SJSA1 (cell line): ENCODE measurements at regions not wholly inside any gene's neighbourhood (a gene's known extent, or its start where the extent isn't known, plus 50 kb on each side); places are given as distances from the start of the nearest gene placed in this dataset.
A peak's percentile ranks its signal among the peaks of the same experiment; 100 is the strongest.

Experiments
- DNase-seq, 2 experiments: peaks; one replicate each; pipeline ENCODE4 v3.0.0-alpha.2; 2015 to 2020; ENCODE audit warnings: low spot score in 2 of 2, low read depth in 1 of 2
- H3K27ac ChIP-seq: fragments of 250-450 bp; sonication (Bioruptor Pico); 2 replicates; pipeline ENCODE4 v1.5.1; 2020; ENCODE audit warnings: mild to moderate bottlenecking, moderate library complexity
- H3K27me3 ChIP-seq: fragments of 250-450 bp; sonication (Bioruptor Pico); replicated peaks from 2 replicates; pipeline ENCODE4 v1.5.1; 2020; ENCODE audit warnings: mild to moderate bottlenecking, moderate library complexity
- H3K36me3 ChIP-seq: fragments of 250-450 bp; sonication (Bioruptor Pico); 2 replicates; pipeline ENCODE4 v1.5.1; 2020; ENCODE audit warnings: mild to moderate bottlenecking
- H3K4me1 ChIP-seq: fragments of 250-450 bp; sonication (Bioruptor Pico); replicated peaks from 2 replicates; pipeline ENCODE4 v1.6.1; 2021; ENCODE audit warnings: mild to moderate bottlenecking
- H3K4me3 ChIP-seq: fragments of 250-450 bp; sonication (Bioruptor Pico); 2 replicates; pipeline ENCODE4 v1.5.1; 2020; ENCODE audit warnings: mild to moderate bottlenecking
- H3K9me3 ChIP-seq: fragments of 250-450 bp; sonication (Bioruptor Pico); replicated peaks from 2 replicates; pipeline ENCODE4 v1.5.1; 2020; ENCODE audit warnings: mild to moderate bottlenecking

DNA sequence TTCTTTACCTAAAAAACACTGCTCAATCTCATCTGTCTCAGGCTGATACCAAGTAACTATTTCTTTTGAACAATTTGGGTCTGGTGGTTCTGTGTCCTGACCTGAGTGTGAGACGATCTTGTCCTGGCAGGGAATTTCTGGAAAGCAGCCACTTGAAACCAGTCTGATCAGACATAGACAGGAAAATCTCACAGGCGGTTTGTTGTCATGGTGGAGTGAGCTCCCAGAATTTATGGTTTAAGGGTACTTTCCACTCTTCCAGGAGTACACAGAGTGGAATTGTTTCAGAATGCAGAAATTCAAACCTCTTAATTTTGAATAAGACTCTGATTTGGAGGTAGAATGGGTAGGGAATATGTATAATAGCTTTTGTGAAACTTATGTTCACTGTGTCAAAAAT lies 268.2 kb downstream of the ISL1 start:
- Histone ChIP-seq H3K36me3 (no peaks in the 10 kb centered on the region), H3K27ac (peak overlapping the region; percentile 20), H3K27me3 (no peaks in the 10 kb centered on the region), H3K9me3 (no peaks in the 10 kb centered on the region), H3K4me3 (no peak overlapping the region), H3K4me1 (peaks cover 29% of the 10 kb centered on the region)
- peak in 1 of 2 experiments; percentile 4 for DNase-seq

DNA sequence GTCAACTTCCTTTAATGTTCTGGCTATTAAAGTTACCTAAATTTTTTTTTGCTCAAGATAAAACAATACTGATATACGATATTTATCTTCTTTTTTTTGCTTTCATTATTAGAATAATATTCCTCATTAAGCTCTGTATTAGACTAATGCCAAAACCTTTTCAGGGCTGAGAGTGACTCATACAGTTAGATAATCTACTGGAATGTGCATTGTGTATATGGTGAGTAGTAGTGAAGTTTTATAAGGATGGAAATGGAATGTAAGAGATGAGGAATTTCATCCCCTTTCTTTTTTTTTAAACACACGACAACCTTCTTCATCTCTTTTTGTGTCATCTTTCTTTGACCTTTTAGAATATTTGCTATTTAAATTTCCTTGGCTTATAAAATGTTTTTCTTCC lies 268.6 kb downstream of the ISL1 start:
- peak in 1 of 2 experiments; percentile 49 for DNase-seq
- H3K36me3 ChIP-seq, result no peaks in the 10 kb centered on the region
- no peaks in the 10 kb centered on the region for H3K9me3 ChIP-seq
- H3K27me3 ChIP-seq, result no peaks in the 10 kb centered on the region
- H3K27ac ChIP-seq, result peak overlapping the region; percentile 40
- no peak overlapping the region for H3K4me3 ChIP-seq
- peaks cover 29% of the 10 kb centered on the region for H3K4me1 ChIP-seq

DNA sequence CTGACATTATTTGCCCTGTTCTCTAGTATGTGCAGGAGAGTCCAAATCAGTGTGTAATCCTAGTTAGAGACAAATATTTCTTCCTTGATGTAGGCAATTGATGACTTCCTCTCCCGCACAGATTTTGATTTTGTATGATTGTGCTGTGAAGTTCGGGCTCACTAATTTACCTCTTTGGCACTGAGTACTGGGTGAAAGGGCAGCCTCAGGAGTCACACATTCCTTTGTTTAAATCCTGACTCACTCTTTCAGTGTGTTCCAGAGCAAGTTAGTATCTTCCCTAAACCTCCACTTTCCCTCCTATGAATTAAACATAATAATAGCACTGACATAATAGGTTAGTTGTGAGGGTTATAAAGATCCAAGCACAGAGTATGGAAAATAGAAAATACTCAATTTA lies 269.7 kb downstream of the ISL1 start:
- peak in 1 of 2 experiments; percentile 46 for DNase-seq
- Histone ChIP-seq H3K4me1 (peaks cover 37% of the 10 kb centered on the region), H3K27ac (peak overlapping the region; percentile 16), H3K36me3 (no peaks in the 10 kb centered on the region), H3K4me3 (no peak overlapping the region), H3K27me3 (no peaks in the 10 kb centered on the region), H3K9me3 (no peaks in the 10 kb centered on the region)

DNA sequence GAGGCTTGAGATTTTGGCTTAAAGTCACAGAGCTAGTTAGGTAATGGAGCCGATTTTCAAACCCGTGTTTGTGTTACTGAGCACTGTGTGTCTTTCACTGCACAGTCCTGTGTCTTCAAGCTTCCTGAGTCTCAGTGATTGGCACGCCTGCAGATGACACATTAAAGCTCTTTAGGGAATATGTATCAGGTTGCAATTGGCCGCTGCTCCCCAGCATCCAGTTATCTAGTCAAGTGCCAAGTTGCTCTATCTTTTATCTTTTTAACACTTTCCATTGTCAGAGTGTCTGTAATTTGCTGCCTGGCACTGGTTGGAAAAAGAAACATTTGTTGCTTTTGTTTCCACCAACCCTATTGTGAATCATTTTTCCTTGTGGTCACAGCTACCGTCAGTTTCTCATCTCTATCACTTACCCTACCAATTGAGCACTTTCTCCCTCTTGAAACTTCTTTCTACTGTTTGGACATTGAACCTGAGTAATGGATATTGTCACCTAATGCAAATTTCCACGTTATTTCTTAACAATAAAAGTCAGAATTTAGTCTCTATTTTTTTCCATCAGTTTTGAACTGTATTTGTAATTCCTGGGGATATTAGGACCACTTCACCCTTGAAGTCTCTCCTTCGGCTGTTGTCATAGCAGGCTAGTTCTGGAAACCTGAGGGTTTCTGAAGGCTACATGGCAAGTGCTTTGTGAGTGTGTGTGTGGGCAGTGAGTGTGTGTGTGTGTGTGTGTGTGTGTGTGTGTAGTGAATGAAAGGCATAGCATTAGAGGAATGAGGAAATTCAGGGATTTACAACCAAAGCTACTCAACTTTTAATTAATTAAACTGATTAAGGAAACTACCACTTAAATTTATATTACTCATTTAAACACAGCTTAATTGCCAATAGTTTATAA lies 274.3 kb downstream of the ISL1 start:
- DNase-seq, result no peak
- Histone ChIP-seq H3K27ac (no peak overlapping the region), H3K27me3 (no peaks in the 10 kb centered on the region), H3K36me3 (no peaks in the 10 kb centered on the region), H3K4me1 (peaks cover 22% of the 10 kb centered on the region), H3K9me3 (no peaks in the 10 kb centered on the region), H3K4me3 (no peak overlapping the region)

DNA sequence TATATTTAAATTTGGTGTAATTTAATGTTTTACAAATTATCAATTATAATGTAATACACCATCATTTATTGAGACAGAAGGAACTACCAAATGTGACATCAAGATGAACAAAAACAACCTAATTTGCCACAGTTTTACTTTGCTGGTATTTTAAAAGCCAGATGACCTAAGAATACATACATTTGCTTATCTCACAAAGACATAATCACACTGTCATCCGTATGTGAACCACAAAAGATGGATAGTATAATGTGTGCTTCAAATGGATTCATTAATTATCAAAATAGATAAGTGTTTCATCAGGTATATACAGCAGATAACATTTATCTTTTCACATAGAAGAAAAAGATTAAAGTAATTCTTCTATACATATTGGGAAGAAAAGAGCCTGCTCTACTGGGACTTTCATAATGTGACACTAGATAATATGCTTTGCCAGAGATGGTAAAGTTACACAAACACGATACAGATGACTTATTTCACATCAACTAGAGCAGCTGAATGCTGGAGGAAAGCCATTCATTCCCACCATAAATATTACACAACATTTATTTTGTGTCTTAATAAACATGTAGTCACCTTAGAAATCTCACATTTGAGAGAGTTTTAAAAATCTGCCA lies 278.5 kb downstream of the ISL1 start:
- Histone ChIP-seq H3K4me1 (peaks cover 18% of the 10 kb centered on the region), H3K4me3 (no peak overlapping the region), H3K36me3 (no peaks in the 10 kb centered on the region), H3K9me3 (no peaks in the 10 kb centered on the region), H3K27ac (no peak overlapping the region), H3K27me3 (no peaks in the 10 kb centered on the region)
- DNase-seq, result no peak

DNA sequence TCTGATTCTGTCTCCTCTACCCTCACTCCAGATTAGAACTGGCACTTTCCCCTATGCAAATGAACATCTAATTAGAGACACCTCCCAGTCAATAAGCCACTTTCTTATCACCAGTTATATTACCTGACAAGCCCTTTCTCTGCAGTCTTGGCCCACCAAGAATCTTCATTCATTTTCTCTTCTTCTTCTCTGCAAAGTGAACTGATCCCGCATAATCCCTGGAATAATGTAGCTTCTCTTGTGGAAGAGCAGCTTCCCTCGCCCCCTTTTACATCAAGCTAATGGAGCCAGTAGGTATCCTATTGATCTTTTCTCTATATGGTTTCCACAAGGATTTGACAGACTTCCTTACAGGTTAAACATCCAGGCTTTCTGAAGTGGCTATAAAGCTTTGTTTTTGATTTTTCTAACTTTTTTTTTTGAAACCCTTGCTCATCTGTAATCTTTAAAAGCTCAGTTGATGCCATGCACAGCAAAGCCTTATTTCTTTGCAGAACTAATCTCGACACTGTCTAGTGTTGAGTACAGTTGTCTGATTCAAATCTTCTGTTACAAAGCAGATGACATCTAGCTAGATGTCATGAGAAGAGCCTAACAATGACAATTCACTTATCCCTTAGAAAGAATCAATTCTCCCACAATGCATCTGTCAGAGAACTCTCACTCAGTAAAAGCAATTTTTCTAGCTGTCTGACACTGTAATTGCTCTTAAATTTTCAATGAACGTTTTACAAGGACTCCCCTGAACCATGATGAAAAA lies 281.4 kb downstream of the ISL1 start:
- Histone ChIP-seq H3K27ac (no peak overlapping the region), H3K27me3 (no peaks in the 10 kb centered on the region), H3K4me3 (no peak overlapping the region), H3K4me1 (peaks cover 10% of the 10 kb centered on the region), H3K9me3 (no peaks in the 10 kb centered on the region), H3K36me3 (no peaks in the 10 kb centered on the region)
- no peak for DNase-seq

DNA sequence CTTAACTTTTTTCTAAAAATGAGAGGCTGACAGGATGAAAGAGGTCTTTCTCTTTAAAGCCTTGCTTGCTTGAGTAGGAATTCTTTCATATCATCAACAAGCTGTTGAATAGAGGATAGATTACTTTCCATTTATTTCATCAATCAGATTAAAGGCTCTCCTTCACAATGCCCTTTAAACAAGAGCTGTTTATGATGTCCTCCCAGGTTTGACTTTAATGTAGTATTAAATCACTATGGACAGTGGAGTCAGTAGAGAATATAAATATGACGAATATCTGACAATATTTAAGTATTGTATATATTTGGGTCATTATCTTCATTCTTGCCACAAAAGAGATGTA lies 282.0 kb downstream of the ISL1 start:
- Histone ChIP-seq H3K4me1 (peaks cover 10% of the 10 kb centered on the region), H3K27me3 (no peaks in the 10 kb centered on the region), H3K4me3 (no peak overlapping the region), H3K36me3 (no peaks in the 10 kb centered on the region), H3K9me3 (no peaks in the 10 kb centered on the region), H3K27ac (no peak overlapping the region)
- no peak for DNase-seq

DNA sequence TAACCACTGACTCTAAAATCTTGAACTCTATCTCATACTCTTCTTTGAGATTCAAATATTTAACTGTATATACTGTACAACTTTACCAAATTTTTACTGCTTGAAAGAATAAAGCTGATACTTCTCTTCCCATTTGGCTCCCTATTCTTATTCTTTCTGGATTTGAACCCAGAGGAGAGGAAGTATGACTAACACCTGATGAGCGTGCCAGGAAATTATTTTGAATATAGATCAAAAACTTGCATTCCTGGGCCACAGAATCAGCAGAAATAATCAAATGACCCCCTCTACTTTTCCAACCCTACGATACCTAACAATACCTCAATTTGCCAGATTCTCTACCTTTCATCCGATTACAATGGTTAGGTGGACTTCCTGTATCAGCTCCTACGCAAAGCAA lies 285.8 kb downstream of the ISL1 start:
- Histone ChIP-seq H3K4me1 (peaks cover 10% of the 10 kb centered on the region), H3K36me3 (no peaks in the 10 kb centered on the region), H3K4me3 (no peak overlapping the region), H3K9me3 (no peaks in the 10 kb centered on the region), H3K27me3 (no peaks in the 10 kb centered on the region), H3K27ac (no peak overlapping the region)
- DNase-seq, result no peak

DNA sequence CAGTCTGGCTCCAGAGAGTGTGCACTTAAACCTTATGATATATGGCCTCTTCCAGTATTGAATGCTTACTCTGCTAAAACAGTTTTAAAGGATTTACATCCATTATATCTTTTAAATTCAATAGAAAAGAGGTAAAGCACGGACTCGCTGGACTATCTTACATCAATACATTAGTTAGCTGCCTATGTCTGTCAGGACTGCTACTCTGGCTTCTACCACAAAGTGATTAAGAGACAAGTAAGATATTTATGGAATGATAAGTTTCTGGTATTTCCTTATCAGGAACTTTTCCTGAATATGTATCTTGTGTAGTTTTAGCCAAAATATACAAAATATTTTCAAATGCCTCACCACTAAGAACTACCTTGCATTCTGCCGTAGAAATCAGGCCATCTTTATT lies 295.1 kb downstream of the ISL1 start:
- Histone ChIP-seq H3K4me3 (no peak overlapping the region), H3K36me3 (no peaks in the 10 kb centered on the region), H3K9me3 (no peaks in the 10 kb centered on the region), H3K27me3 (no peaks in the 10 kb centered on the region; the same call in 1 of the 2 replicates), H3K27ac (no peak overlapping the region), H3K4me1 (no peaks in the 10 kb centered on the region)
- no peak for DNase-seq

DNA sequence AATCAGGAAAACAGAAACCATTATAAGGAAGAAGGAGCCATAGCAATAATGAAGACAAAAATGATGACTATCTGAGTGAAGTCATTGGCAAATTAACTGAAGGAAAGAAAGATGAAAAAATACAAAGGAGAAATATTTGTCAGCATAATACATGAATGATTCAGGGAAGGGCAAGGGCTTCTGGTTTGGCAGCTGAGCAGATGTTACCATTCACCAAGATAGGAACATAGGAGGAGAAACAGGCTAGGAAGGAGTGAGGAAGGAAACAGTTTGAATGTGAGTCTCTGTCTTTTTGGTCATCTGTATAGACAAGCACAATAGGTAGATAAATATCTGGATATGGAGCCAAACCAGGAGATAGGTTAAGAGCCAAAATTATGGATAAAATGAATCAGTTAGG lies 296.0 kb downstream of the ISL1 start:
- no peaks in the 10 kb centered on the region for H3K4me1 ChIP-seq
- no peak for DNase-seq
- H3K27ac ChIP-seq, result no peak overlapping the region
- no peak overlapping the region for H3K4me3 ChIP-seq
- H3K36me3 ChIP-seq, result no peaks in the 10 kb centered on the region
- no peaks in the 10 kb centered on the region; the same call in 1 of the 2 replicates for H3K27me3 ChIP-seq
- H3K9me3 ChIP-seq, result no peaks in the 10 kb centered on the region

DNA sequence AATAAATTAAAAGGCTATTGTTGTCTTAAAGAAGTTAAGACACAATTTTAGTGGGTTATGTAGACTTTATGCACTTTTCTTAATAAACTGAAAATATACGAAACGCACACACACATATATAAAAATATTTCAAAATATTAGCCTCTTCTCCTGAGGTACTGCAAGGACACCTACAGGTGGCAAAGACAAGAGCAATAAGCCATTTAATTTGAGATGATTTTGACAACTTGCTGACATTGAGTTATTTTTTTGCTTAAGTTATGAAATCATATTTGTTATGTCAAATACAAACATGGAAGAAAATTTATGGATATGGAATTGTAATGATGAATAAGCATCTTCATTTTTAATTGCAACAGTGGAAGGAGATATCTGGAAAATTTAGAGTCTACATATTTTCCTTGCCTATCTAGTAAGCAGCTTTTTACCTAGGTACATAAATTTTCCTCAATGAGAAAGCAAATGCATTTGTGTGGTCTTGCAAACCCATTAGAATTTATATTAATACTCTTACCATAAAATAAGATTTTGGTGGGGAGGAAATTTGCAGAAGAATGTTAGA lies 301.6 kb downstream of the ISL1 start:
- DNase-seq, result no peak
- Histone ChIP-seq H3K27me3 (no peaks in the 10 kb centered on the region), H3K4me3 (no peak overlapping the region), H3K4me1 (no peaks in the 10 kb centered on the region), H3K27ac (no peak overlapping the region), H3K9me3 (no peaks in the 10 kb centered on the region), H3K36me3 (no peaks in the 10 kb centered on the region)

DNA sequence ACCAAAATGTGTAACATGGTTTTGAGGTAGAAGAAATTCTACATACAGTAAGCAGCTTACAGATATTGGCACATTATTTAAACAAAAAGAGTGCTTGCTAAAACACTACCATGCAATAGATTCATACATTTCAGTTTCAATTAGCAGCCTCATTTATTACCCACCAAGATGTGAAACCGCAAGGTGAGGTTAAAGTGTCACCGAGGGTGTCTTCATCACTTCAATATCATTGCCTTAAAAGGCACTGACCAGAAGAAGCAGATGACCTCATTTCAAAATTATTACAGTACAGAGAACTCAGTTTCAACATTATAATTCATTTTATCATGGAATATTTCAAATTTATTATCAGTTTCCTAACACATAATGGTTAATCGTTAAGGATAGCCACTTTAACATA lies 302.2 kb downstream of the ISL1 start:
- H3K4me3 ChIP-seq, result no peak overlapping the region
- H3K27me3 ChIP-seq, result no peaks in the 10 kb centered on the region
- no peaks in the 10 kb centered on the region for H3K9me3 ChIP-seq
- H3K4me1 ChIP-seq, result no peaks in the 10 kb centered on the region
- H3K27ac ChIP-seq, result no peak overlapping the region
- no peaks in the 10 kb centered on the region for H3K36me3 ChIP-seq
- no peak for DNase-seq

DNA sequence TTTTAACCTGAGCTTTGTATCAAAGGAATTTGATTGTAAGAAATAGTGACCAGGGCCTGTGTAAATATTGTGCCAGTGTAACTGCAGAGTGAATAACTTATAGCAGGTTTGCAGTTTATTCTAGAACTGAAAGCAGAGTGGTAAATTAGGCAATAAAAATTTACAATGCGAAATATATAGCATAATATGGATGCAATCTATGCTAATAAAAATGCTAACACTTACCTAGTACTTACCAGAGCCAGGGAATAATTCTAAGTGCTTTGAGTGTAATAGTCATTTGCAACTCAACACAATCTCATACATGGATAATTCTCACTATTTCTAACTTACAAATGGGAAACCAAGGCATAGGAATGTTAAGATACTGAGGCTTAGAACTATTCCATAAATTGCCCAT lies 303.4 kb downstream of the ISL1 start:
- Histone ChIP-seq H3K27ac (no peak overlapping the region), H3K4me3 (no peak overlapping the region), H3K9me3 (no peaks in the 10 kb centered on the region), H3K4me1 (no peaks in the 10 kb centered on the region), H3K27me3 (no peaks in the 10 kb centered on the region), H3K36me3 (no peaks in the 10 kb centered on the region)
- DNase-seq, result no peak
